HL-60 (cell line): ENCODE measurements at regions not wholly inside any gene's neighbourhood (a gene's known extent, or its start where the extent isn't known, plus 50 kb on each side); places are given as distances from the start of the nearest gene placed in this dataset.

Source experiments
- POLR2AphosphoS5 ChIP-seq: IDR thresholded peaks from 2 replicates; pipeline ENCODE4 v1.6.1; 2012; ENCODE audit warnings: low read depth
- REST ChIP-seq: IDR thresholded peaks from 2 replicates; pipeline ENCODE4 v1.6.1; 2012; ENCODE audit warnings: low read depth; ENCODE audit not compliant: insufficient replicate concordance
- TF ChIP-seq, protein P1 (sequence below): IDR thresholded peaks from one replicate; pipeline ENCODE4 v1.5.1; 2011; ENCODE audit warnings: low read length, control low read depth, inconsistent platforms; ENCODE audit not compliant: insufficient read depth

DNA sequence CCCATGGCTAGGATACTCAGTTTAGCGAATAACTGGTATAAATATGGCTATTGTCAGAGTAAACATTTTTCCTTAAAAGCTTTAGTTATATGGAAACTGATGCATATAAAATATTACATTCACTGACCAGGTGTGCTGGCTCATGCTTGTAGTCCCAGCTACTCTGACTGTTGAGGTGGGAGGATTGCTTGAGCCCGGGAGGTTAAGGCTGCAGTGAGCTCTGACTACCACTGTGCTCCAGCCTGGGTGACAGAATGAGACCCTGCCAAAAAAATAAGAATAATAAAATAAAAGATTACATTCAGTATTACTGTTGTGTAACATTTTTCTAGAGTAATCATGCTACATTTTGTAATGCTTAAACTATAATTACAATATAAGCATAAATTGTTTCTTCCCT is 350.4 kb upstream of the FSIP2 start:
- TF ChIP-seq, protein P1, sequence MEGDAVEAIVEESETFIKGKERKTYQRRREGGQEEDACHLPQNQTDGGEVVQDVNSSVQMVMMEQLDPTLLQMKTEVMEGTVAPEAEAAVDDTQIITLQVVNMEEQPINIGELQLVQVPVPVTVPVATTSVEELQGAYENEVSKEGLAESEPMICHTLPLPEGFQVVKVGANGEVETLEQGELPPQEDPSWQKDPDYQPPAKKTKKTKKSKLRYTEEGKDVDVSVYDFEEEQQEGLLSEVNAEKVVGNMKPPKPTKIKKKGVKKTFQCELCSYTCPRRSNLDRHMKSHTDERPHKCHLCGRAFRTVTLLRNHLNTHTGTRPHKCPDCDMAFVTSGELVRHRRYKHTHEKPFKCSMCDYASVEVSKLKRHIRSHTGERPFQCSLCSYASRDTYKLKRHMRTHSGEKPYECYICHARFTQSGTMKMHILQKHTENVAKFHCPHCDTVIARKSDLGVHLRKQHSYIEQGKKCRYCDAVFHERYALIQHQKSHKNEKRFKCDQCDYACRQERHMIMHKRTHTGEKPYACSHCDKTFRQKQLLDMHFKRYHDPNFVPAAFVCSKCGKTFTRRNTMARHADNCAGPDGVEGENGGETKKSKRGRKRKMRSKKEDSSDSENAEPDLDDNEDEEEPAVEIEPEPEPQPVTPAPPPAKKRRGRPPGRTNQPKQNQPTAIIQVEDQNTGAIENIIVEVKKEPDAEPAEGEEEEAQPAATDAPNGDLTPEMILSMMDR, result no peak
- TF ChIP-seq POLR2AphosphoS5, result no peak
- TF ChIP-seq REST, result no peak
